Breast epithelium (tissue), 3 donors: ENCODE measurements at regions not wholly inside any gene's neighbourhood (a gene's known extent, or its start where the extent isn't known, plus 50 kb on each side); places are given as distances from the start of the nearest gene placed in this dataset.

Source experiments
- POLR2A ChIP-seq: fragments of 450-650 bp; IDR thresholded peaks from one replicate; pipeline ENCODE4 v1.6.1; 2016; ENCODE audit warnings: antibody characterized with exemption, mild to moderate bottlenecking, moderate library complexity
- POLR2AphosphoS5 ChIP-seq, 3 donors: sonication (generic); formaldehyde crosslinking; IDR thresholded peaks; one replicate each; pipeline ENCODE4 v1.6.1; 2017; ENCODE audit warnings: antibody characterized with exemption in 3 of 3
- TF ChIP-seq, protein P1 (sequence below), 3 donors: fragments of 450-650 bp; IDR thresholded peaks; one replicate each; pipeline ENCODE4 v1.5.1; 2016 to 2017; ENCODE audit warnings: antibody characterized with exemption in 3 of 3, mild to moderate bottlenecking in 3 of 3, moderate library complexity in 3 of 3

DNA sequence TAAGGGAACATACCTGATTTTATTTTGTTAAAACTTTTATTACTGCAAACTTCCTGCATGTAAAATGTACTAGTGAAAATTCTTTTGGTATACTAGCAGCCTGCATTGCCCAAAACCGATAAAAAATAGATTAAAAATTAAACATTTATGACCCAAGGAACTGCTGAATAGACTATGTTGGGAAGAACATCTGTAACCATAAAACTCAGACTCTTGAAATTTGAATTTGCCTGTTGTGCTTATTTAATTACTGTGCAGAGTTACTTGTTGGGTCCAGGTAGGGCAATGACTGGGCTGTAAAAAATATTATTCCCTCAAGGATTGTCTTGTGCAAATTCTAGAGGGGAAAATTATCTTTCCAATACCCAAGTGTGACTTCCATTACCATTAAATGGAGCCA is 193.5 kb upstream of the PITRM1 start:
- TF ChIP-seq, protein P1, sequence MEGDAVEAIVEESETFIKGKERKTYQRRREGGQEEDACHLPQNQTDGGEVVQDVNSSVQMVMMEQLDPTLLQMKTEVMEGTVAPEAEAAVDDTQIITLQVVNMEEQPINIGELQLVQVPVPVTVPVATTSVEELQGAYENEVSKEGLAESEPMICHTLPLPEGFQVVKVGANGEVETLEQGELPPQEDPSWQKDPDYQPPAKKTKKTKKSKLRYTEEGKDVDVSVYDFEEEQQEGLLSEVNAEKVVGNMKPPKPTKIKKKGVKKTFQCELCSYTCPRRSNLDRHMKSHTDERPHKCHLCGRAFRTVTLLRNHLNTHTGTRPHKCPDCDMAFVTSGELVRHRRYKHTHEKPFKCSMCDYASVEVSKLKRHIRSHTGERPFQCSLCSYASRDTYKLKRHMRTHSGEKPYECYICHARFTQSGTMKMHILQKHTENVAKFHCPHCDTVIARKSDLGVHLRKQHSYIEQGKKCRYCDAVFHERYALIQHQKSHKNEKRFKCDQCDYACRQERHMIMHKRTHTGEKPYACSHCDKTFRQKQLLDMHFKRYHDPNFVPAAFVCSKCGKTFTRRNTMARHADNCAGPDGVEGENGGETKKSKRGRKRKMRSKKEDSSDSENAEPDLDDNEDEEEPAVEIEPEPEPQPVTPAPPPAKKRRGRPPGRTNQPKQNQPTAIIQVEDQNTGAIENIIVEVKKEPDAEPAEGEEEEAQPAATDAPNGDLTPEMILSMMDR (IDR thresholded peaks at IDR 0.05) = no peak
- TF ChIP-seq POLR2AphosphoS5 (IDR thresholded peaks at IDR 0.05) (no peak), POLR2A (no peak)
